Panc1 (cell line): ENCODE measurements at regions not wholly inside any gene's neighbourhood (a gene's known extent, or its start where the extent isn't known, plus 50 kb on each side); places are given as distances from the start of the nearest gene placed in this dataset.

Source experiments
- ATAC-seq: fragments of 200-7000 bp; cut with Tn5 transposase; 2 replicates; pipeline ENCODE4 v1.9.1; 2020; ENCODE audit warnings: mild to moderate bottlenecking, moderate library complexity
- BruUV-seq: library from RNA; stranded (reverse); fragments of 400-500 nt; replicated peaks from 2 replicates; lab custom pipeline; 2021; lab: Mats Ljungman, UMichigan
- CTCF ChIA-PET: fragments of 300-600 bp; sonication (Branson Sonifier 250); formaldehyde crosslinking; loops from one replicate; lab custom pipeline; 2022; ENCODE audit warnings: antibody characterized with exemption; lab: Charles Lee
- POLR2A ChIA-PET: fragments of 300-600 bp; sonication (Branson Sonifier 250); formaldehyde crosslinking; loops from one replicate; lab custom pipeline; 2022; ENCODE audit warnings: antibody characterized with exemption; lab: Charles Lee
- DNase-seq: peaks from one replicate; pipeline ENCODE4 v3.0.0-alpha.2; 2010; ENCODE audit warnings: low read depth, low spot score
- H3K27ac ChIP-seq: 2 replicates; pipeline ENCODE4 v1.5.1; 2011; ENCODE audit warnings: mild to moderate bottlenecking, low read length, inconsistent platforms
- H3K27me3 ChIP-seq: fragments of 200-500 bp; sonication (Bioruptor generic); 2 replicates; pipeline ENCODE4 v1.6.0; 2014; ENCODE audit warnings: low read length, inconsistent platforms; ENCODE audit not compliant: control insufficient read depth, insufficient read depth
- H3K36me3 ChIP-seq: fragments of 200-500 bp; sonication (Bioruptor generic); 2 replicates; pipeline ENCODE4 v1.5.1; 2014; ENCODE audit warnings: inconsistent platforms, mild to moderate bottlenecking, low read length, moderate library complexity; ENCODE audit not compliant: control insufficient read depth, insufficient read depth
- H3K4me1 ChIP-seq: 2 replicates; pipeline ENCODE4 v1.5.1; 2011; ENCODE audit warnings: inconsistent platforms, mild to moderate bottlenecking, low read length, moderate library complexity; ENCODE audit not compliant: control insufficient read depth, insufficient read depth
- H3K4me3 ChIP-seq, 2 experiments: 2 replicates each; pipeline ENCODE4 v1.5.1; 2011 to 2012; ENCODE audit warnings: low read depth in 2 of 2, low read length in 2 of 2, mild to moderate bottlenecking in 2 of 2, inconsistent platforms in 1 of 2, moderate library complexity in 1 of 2
- H3K9me3 ChIP-seq: fragments of 200-500 bp; sonication (Bioruptor generic); 2 replicates; pipeline ENCODE4 v1.5.1; 2014; ENCODE audit warnings: low read depth, mild to moderate bottlenecking, inconsistent platforms, low read length, moderate library complexity; ENCODE audit not compliant: control insufficient read depth, insufficient read depth
- CTCF ChIP-seq: fragments of 450-650 bp; IDR thresholded peaks from 2 replicates; pipeline ENCODE4 v1.5.1; 2017; ENCODE audit warnings: mild to moderate bottlenecking
- POLR2AphosphoS5 ChIP-seq: IDR thresholded peaks from 2 replicates; pipeline ENCODE4 v1.6.1; 2012; ENCODE audit warnings: mild to moderate bottlenecking, low read depth, low read length, moderate library complexity
- REST ChIP-seq, 2 experiments: IDR thresholded peaks; 2 replicates each; pipeline ENCODE4 v1.6.1; 2011 to 2012; ENCODE audit warnings: low read depth in 2 of 2, control low read depth in 1 of 2, low read length in 1 of 2, mild to moderate bottlenecking in 1 of 2, moderate library complexity in 1 of 2; ENCODE audit not compliant: insufficient read depth in 1 of 2
- SIN3A ChIP-seq: IDR thresholded peaks from 2 replicates; pipeline ENCODE4 v1.6.1; 2012; ENCODE audit warnings: low read depth, mild to moderate bottlenecking, low read length, moderate library complexity, borderline replicate concordance; ENCODE audit not compliant: insufficient read depth
- TCF7L2 ChIP-seq: IDR thresholded peaks from 2 replicates; pipeline ENCODE4 v1.6.1; 2011; ENCODE audit warnings: mild to moderate bottlenecking, low read depth, low read length, inconsistent platforms
- in situ Hi-C: cut with HindIII; loops from 2 replicates; pipeline ENCODE4 v1.10.0; 2016; ENCODE audit warnings: low sequenced_read_pairs, low pct_unique_long_range_greater_than_20kb
- intact Hi-C: fragments of 100-400 bp; cut with micrococcal nuclease; formaldehyde crosslinking; loops from one replicate; pipeline ENCODE4 v1.10.0; 2022; ENCODE audit not compliant: unreplicated experiment

- no peaks in the 10 kb centered on the region for H3K36me3 ChIP-seq
- in situ Hi-C loops, result no loop called here
- intact Hi-C loops, result no loop called here
- H3K9me3 ChIP-seq, result no peaks in the 10 kb centered on the region
- TF ChIP-seq TCF7L2 (no peak), POLR2AphosphoS5 (no peak), CTCF (no peak), SIN3A (no peak), REST (IDR thresholded peaks at IDR 0.05; ENCODE audit: insufficient read depth in 1 of 2, low read depth in 2 of 2, low read length in 1 of 2) (no peak)
- H3K4me3 ChIP-seq, result no peak overlapping the region
- H3K27me3 ChIP-seq, result no peaks in the 10 kb centered on the region
- no peak overlapping the region for H3K27ac ChIP-seq
- CTCF ChIA-PET, result no interaction called here
- ATAC-seq, result no peak
- BruUV-seq, result no TSS peak
- POLR2A ChIA-PET, result no interaction called here
- no peak for DNase-seq
- no peaks in the 10 kb centered on the region for H3K4me1 ChIP-seq
These were observed 101.3 kb upstream of the HES1 start for GRCh38 chr3:194034346-194035336.

- no TSS peak for BruUV-seq
- Histone ChIP-seq H3K9me3 (no peaks in the 10 kb centered on the region), H3K27me3 (no peaks in the 10 kb centered on the region), H3K36me3 (no peaks in the 10 kb centered on the region), H3K27ac (no peak overlapping the region), H3K4me1 (no peaks in the 10 kb centered on the region), H3K4me3 (no peak overlapping the region)
- DNase-seq (no peak), ATAC-seq (no peak)
- ChIA-PET POLR2A (no interaction called here), CTCF (no interaction called here)
- in situ Hi-C loops, result no loop called here
- intact Hi-C loops, result no loop called here
- TF ChIP-seq REST (IDR thresholded peaks at IDR 0.05; ENCODE audit: insufficient read depth in 1 of 2, low read depth in 2 of 2, low read length in 1 of 2) (no peak), CTCF (no peak), POLR2AphosphoS5 (no peak), TCF7L2 (no peak), SIN3A (no peak)
These were observed 100.4 kb upstream of the HES1 start for GRCh38 chr3:194035406-194036138.
